GM21367 (cell line): ENCODE measurements at regions not wholly inside any gene's neighbourhood (a gene's known extent, or its start where the extent isn't known, plus 50 kb on each side); places are given as distances from the start of the nearest gene placed in this dataset.

ENCODE experiments used
- ATAC-seq: cut with Tn5 transposase; IDR thresholded peaks from one replicate; pipeline ENCODE4 v1.9.1; 2021; ENCODE audit not compliant: unreplicated experiment

DNA sequence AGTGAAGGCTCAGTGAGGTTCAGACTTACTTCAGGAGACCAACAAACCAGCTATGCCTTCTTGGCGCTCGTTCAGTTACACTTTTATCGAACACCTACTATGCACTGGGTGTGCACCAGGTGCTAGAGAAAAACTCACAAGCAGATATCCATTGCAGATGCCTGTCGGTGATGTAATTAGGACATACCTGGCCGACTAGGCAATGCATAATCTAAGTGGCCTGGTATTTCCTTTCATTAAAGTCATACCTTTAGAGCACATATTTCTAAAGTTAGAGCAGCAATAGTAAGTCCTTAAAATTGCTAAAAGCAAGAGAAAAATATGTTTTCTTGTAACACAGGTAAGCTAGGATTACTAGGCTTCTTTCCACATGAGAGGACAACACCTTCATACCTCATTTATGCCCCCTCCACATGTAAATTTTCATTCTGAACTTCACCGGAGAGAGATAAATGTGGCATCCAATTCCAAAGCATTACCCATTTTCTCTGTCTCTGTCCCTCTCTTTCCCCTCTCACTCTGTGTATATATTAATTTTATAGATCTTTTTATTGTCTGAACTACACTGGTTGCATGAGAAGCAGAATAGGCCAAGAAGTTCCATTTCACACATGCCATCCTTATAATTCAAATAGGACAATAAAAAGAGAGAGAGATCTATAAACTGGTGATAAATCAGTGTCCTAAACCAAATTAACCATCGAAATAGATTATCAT is 242.2 kb downstream of the SPTSSA start:
- no peak for ATAC-seq

DNA sequence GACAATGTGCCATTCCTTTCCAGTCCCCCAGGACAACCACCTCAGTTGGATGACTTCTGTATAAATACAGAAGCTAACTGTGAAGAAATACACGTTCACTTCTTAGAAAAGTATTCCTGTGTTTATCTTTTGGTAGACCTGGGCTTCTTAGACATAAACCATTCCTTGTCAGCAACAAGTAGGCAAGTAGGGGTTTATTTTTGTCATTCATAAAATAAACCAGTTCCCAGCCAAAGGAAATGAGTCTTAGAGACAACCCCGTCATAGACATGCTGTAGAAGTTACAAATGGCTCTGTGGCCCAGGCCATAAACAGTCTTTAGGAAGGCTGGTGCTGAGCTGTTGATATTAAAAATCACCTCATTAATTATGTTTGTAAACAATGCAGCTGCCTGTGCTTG is 243.2 kb downstream of the SPTSSA start:
- ATAC-seq = no peak

DNA sequence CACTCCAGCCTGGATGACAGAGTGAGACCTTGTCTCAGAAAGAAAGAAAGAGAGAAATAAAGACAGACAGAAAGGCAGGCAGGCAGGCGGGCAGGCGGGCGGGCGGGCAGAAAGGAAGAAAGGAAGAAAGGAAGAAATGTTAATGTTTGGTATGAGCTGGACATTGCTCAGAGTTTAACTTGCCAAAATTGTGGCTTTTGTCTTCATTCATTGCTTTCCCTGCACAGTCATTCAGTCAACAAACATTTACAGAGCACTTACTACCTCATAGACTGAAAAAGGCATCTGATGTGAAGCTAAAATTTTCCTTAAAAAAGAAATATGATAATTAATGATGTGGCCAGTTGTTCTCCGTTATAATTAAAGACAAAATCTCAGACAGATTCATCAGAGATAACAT is 247.1 kb downstream of the SPTSSA start:
- ATAC-seq = no peak

DNA sequence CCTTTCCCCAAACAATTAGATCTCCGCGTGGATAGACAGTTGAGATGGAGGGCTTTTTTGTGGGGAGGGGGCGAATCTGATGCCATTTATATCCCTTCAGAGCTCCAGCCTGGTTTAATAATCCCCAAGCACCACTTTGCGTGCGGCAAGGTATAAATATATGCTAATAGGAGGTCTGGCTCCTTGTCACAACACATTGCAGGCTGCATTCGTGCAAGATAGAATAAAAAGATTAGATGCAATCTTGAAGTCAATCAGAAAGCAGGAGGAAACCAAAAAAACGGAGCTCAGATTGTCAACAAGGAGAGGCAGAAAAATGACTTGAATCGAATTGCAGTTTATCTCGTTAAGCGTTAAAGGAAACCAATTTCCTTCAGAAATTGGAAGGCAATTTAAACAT is 248.7 kb downstream of the SPTSSA start:
- no peak for ATAC-seq

DNA sequence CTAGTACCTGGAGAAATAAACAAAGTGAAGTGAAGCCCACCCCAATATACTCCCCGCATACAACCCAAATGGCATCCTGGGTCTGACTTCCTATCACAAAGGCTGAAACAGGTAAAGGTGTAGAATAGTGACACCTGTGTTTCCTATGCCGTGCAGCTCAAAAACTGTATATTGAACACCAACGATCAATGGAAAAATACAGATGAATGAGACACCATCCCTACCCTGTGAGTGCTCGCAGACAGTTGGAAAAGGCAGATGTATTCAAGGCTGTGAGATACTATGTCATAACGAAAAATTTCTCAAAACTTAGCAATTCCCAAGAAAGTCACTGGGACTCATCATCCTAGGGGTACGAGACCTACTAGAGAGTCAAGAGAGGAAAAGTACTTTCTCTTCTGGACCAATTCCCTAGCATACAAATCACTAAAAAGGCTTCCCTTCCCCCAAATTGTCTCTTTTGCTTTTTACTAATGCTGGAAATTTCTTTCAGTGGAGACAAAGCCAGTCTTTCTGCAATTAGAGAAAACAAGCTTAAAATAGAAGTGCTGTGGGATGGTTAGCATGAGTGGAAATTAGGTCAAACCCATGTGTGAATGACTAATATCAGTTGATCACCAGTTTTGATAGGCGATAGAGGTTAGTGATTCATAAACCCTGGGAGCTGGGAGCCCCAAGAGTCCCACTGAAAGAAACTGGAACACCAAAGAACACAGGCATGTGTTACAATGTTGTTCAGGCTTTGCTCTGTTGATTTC is 249.7 kb downstream of the SPTSSA start:
- no peak for ATAC-seq

DNA sequence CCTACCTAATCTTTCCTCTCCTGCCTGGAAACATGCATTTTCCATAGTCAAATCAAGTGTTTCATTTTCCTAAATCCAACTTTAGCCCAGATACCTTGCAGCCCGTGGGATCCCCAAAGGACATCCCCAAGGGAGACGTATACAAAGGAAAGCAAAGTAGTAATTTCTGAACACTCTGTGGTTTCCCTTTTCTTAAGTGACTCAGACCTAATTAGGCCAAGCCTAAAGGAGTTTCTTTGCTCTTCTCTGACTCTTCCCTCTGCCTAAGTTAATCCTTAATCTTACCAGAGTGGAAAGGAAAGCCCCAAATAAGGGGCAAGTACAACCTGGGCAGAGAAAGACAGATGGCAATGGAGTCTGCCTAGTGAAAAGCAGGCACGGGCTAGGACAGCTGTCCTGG is 250.3 kb downstream of the SPTSSA start:
- no peak for ATAC-seq

DNA sequence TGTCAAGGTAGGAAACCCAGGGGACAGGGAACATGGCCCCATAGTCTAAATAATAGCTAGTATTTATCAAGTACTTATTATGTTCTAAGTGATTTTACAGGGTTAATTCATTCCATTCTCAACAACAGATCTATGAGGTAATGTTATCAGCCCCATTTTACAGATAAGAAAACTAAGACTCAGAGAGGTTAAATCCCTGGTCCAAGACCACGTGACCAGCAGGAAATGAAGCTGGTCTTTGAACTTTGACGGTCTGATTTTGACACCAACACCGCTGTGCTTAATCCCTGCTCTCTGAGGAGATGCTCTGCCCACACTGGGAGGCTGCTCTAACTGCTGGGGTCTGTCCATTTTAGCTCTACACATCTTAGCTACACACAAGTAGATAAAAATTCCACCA is 253.5 kb downstream of the SPTSSA start:
- ATAC-seq = no peak

DNA sequence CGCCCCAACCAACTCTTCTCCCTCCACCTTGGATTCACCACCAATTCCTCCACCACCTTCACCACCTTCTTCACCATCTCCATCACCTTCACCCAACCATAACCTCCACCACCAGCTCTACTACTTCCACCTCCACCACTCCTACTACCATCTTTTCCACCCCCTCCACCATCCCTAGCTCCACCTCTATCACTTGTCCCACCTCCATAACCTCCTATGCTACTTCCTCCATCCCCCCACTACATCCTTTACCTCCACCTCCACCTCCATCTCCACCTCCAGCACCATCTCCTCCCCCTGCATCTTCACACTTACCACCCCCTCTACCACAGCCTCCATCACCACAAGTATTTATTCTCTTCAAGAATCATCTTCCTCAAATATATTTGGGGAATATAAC is 254.9 kb upstream of the EGLN3 start:
- no peak for ATAC-seq

DNA sequence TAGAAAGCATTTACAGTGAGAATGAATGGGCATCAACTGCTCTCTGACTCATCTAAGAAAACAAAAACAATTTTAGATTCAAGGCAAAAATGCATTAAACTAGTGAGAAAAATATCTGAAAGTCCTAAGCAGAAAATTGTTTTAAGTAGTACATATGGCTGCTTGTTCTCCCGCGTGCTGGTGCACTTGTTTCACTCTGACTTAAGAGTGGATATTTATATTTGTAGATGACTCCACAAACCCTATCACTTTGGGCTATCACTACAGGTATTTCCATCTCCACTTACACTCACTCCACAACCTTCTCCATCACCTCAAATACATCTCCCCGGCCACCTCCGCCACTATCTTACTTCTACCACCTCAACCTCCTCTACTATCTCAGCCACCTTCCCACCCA is 253.9 kb upstream of the EGLN3 start:
- ATAC-seq = no peak

DNA sequence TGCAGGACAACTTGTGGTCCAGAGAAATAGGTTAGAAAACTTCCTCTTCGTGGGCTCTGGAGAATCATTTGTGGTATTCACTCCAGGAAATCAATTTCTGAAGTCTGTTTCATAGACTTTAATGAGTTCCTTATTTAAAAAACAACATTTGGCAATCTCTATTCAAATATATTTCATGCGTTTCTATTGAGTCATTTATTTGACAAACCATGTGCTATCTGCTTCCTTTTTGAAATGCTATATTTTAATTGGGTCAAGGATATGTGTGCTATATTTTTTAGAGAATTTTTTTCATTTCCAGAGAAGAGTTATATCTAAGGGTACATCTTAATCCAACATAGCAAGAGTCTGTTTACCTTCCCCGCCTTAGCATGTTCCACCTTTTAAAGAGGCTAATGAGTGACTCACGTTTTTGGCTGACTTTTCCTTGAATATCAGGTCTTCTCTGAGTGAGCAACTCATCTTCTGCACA is 252.4 kb upstream of the EGLN3 start:
- no peak for ATAC-seq

DNA sequence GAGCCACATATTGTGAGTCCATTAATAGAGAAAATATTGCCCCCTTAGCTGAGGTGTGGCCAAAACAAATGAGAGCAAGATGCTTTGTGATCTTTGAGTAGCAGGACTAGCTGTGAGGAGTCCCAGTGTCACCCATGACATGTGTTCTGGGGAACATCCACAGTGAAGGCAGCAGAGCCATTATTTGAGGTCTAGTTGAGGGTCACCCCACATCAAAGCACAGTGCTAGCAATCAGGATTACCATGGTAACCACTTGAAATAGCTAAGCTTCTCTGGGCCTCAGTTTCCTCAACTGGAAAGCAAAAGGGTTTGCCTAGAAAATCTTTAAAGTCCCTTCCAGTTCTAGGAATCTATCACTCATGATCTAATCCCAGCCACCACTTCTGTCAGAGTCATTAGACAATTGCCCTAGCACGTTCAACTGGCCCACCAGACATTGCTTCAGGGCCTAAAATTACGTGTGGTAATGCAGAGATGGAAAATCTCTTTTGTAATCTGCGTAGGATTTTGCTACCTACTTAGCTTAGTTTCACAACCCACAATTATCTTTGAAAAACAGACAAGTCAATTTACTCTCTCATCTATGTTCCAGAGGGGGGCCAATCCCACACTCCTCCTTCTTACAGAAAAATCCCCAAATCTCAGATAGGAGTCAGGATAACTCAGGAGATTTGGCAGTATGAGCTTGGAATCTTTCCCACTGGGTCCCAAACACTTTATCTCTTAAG is 251.2 kb upstream of the EGLN3 start:
- ATAC-seq = no peak

DNA sequence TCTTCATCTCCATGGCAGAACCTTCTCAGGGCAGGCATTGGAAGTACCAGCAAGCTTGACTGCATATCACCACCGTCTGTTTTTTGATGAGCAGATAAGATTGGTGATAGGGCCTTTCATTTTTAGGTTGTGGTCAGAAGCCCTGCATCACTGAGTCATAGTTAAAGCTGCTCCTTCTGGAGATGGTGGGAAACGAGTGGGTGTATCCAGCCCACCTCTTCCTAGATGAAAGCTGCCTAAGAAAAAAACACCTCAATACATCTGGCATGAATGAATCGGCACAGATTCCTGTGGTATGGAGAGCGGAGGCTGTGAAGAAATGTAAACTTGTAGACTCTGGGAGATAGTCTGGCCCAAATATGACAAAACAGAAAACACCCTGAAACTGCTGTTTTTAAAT is 248.7 kb upstream of the EGLN3 start:
- no peak for ATAC-seq

DNA sequence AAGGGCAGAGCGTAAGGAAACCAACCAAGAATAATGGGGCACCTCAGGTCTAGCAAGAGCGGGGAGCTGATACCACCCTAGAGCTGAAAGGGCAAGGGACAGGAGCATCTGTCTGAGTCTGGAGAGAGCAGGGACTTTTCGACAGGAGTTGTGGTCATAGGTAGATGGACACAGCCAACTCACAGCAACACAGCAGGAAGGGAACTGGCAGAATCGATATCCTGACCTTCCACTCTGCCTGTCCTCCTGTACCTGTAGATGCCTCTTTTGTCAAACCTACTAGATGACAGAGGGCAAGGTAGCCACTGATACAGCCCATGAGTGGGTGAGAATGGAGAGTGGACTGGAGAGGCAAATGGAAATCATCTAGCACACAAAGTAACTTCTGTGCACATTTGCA is 247.2 kb upstream of the EGLN3 start:
- ATAC-seq = no peak

DNA sequence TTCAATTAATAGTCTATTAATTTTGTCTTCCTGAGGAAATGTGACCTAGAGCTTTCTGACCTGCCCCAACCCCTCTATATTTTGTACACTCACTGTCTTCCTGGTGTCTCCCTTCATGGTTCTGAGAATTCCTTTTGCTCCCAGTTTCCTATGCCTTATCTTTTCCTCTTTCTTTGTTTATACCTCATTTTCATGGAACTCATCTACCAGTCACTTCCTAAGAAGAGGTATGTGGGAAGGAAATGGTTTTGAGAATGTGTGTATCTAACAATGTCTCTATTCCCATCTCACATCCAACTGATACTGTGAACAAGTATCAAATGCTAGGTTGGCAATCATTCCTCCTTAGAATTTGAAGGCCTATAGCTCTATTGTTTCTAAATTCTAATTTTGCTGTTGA is 245.1 kb upstream of the EGLN3 start:
- ATAC-seq = no peak

DNA sequence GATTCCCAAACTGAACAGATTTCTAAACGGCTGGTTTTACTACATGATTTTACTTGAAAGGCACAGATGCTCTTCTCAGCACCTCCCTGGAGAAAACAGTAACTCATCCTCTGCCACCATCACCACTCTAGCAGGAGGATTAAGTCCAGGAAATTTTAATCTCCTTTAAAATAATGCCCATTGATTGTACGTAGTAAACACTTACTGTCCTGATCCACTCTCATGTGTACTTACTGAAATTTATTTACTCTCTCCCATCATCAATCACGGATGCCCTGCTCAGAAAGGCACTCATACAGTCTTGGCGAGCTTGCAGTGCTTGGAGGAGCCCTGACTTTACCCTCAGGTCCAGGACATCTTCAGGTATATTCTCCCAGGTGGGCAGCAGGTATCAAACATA is 239.8 kb upstream of the EGLN3 start:
- no peak for ATAC-seq

DNA sequence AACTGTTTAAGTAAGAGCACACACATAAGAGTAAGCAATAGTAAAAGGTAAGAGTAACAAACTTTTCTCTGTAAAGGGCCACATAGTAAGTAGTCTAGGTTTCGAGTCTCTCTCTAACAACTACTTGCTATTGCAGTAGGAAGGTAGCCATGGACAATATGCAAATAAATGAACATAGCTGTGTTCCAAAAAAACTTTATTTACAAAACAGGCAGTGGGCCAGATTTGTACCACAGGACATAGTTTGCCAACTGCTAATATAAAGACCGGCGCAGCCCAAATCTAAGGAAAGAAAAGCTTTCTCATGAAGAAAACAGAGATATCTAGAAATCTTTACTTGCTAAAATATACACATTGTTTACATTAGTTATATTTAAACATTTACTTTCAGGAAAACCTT is 239.0 kb upstream of the EGLN3 start:
- ATAC-seq = no peak

DNA sequence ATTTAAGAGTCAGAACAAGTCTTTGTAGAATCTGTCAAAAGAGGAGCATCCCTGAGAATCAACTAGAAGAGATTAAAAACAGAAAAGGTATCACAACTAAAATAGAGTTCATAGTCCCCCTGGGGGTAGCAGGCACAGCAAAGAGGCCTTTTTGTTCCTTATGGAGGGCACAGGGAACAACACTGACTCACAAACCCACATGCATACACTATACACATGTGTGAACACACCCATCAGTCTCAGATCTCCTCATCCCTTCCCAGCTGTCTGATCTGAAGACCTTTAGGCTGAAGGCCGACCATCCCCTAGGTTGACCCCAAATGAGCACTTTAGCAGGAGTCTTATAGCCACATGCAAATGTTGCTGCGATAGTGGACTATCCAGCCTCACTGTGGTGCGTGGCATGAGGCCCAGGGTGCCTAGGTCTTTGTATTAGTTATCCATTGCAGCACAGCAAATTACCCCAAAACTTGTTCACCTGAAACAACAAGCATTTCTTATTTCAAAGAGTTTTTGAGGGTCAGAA is 236.7 kb upstream of the EGLN3 start:
- ATAC-seq = no peak

DNA sequence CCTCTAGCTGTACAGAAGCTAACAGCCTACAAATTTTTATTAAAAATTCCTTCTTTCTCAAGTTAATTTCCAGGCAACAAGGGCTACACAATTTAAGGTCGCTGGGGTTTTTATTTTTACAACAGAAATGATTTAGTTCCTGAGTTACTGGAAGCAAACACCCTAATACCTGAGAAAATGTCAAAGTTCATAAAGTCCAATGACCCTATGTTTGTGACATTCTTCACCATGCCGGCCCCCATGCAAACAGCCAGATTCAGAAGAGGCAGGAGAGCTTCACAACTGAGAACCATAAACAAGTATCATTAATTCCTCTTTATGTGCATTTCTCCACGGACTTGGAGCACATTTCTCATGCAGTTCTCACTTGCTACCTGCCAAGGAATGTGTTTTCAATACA is 236.2 kb upstream of the EGLN3 start:
- no peak for ATAC-seq

DNA sequence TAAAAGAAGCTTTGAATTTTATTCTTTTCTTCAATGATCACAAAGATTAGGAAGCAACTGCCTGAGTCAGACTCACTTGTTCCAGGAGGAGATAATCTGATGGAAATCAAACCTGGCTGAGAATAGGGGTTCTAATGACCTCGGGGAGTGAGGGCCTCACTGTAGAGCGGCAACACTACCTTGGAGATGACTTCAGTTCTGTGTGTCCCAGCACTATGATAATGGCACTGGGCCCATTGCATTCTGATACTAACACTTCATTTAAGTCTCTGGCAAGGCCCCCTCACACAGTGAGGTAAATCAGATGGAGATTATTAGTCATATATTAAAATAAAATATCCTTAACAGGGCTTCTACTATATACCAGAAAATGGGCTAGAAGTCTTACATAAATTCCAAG is 233.3 kb upstream of the EGLN3 start:
- no peak for ATAC-seq

DNA sequence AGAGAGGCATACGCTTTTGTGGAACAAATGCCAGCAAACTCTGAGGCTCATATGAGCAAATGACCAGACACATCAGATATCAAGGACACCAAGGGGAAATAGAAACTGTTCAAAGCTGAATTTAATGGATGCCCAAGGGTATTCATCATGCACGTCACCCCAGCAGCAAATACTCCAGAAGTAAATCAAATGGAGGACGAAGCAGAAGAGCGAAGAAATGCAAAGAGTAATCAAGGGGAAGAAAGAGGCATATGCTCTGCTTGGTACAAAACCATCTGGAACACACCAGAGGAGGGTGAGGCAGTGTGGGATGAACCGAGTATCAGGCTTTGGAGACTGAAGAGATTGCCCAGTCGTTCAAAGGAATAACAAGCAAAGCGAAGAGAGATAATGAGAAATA is 232.6 kb upstream of the EGLN3 start:
- no peak for ATAC-seq

DNA sequence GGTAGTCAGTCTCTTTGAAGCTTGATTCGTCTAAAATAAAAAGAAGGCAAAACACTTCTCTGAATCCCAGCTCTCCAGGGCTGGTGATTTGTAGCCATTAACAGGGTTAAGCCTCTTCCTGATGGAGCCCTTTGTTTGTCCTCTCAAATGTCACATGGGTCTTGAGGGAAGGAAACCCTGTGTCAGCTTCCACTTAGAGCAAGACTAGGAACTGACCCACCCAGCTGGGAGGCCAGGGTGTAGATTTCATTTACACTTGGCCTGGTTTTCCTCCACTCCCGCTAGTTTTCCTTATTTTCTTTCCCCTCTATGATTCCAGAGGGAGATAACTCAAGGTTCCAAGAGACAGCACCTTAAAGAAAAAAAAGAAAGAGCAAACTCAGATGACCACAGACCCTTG is 230.5 kb upstream of the EGLN3 start:
- ATAC-seq = no peak

DNA sequence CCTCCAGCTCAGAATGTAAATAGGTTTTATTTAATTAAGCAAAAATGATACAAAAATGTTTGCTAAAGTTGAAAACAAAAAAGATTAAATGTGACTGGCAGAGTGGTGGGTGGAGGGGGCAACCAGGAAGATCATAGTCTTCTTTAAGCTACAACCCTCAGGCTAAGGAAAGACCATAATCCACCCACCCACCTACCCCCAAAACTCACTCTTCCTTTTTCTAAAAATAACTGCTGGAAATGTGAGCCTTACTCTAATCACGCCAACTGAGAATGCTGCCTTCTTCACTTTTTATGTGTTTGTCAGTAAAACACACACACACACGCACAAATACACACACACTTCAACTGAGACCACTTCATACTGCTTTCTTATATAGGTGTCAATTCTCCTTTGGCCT is 230.0 kb upstream of the EGLN3 start:
- no peak for ATAC-seq
